ENCODE measurements at regions not wholly inside any gene's neighbourhood (a gene's known extent, or its start where the extent isn't known, plus 50 kb on each side); places are given as distances from the start of the nearest gene placed in this dataset.

DNA sequence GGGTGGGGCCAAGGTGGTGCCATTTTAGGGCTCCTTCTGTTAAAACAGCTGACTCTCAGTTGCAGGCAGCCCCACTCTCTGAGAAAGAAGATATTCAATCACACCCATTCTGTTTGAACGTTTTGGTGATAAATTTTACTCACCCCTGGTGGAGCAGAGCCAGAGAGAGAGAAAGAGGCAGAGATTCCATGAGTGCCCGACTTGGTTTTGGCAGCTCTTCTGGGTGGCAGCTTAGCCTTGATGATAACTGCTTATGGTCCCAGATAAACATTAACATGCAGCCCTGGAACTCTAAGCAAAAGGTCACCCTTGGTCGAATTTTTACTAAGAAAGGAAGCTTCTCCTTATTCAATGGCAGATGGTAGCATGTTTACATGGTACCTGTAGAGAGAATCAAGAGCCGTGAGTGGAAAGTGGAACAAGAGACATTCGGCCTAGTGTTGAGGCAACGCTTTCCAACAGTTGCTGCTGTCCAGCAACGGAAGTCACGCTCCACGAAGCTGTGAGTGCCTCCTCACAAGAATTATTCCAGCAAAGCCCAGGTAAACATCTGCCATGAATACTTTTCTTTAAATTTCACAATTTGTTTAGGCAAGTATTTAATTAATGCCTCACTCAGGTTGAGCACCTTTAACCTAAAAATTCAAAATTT is 530.6 kb upstream of the ROBO2 start:
- Histone ChIP-seq H3K27ac (ENCODE audit: low read depth in 2 of 2, low read length in 2 of 2) (no peak overlapping the region), H3K27me3 (ENCODE audit: control insufficient read depth, insufficient read depth, low read length) (no peaks in the 10 kb centered on the region), H3K4me3 (ENCODE audit: low read length in 3 of 3) (no peak overlapping the region), H3K9ac (ENCODE audit: low read length in 3 of 3) (no peak overlapping the region), H3K36me3 (ENCODE audit: control insufficient read depth in 2 of 3, insufficient read depth in 3 of 3, low read length in 3 of 3) (no peaks in the 10 kb centered on the region), H3K4me1 (ENCODE audit: control insufficient read depth in 2 of 3, insufficient read depth in 2 of 3, low read depth in 1 of 3, low read length in 3 of 3) (no peaks in the 10 kb centered on the region), H3K9me3 (ENCODE audit: control insufficient read depth in 2 of 3, insufficient read depth in 1 of 3, low read length in 3 of 3) (no peaks in the 10 kb centered on the region)
- FAIRE-seq (no peak), DNase-seq (no peak)
- TF ChIP-seq, protein P1, sequence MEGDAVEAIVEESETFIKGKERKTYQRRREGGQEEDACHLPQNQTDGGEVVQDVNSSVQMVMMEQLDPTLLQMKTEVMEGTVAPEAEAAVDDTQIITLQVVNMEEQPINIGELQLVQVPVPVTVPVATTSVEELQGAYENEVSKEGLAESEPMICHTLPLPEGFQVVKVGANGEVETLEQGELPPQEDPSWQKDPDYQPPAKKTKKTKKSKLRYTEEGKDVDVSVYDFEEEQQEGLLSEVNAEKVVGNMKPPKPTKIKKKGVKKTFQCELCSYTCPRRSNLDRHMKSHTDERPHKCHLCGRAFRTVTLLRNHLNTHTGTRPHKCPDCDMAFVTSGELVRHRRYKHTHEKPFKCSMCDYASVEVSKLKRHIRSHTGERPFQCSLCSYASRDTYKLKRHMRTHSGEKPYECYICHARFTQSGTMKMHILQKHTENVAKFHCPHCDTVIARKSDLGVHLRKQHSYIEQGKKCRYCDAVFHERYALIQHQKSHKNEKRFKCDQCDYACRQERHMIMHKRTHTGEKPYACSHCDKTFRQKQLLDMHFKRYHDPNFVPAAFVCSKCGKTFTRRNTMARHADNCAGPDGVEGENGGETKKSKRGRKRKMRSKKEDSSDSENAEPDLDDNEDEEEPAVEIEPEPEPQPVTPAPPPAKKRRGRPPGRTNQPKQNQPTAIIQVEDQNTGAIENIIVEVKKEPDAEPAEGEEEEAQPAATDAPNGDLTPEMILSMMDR (IDR thresholded peaks at IDR 0.05; ENCODE audit: borderline replicate concordance, extremely low read depth, insufficient read depth): no peak
- intact Hi-C loops (cut with DNase I): no loop called here

DNA sequence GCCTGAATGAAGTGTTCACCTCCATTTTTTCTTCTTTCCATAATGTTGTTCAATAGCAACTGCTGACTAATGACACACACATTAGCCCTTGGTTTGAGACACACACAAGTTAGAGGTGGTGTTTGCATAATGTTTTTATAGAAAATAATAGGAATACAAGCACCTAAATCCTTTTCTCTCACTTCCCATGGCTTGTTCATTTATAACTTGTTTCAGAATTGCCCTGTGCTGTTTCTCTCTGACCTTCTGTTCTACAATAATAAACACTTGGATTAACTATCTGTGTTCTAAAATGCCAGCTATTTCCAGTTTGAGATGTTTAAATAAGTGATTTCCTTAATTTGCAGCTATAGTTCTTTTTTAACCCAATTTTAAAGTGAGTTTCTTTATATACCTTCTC is 525.1 kb upstream of the ROBO2 start:
- intact Hi-C loops (cut with DNase I): no loop called here
- FAIRE-seq: no peak
- Histone ChIP-seq H3K36me3 (ENCODE audit: control insufficient read depth in 2 of 3, insufficient read depth in 3 of 3, low read length in 3 of 3) (no peaks in the 10 kb centered on the region), H3K9me3 (ENCODE audit: control insufficient read depth in 2 of 3, insufficient read depth in 1 of 3, low read length in 3 of 3) (no peaks in the 10 kb centered on the region), H3K4me1 (ENCODE audit: control insufficient read depth in 2 of 3, insufficient read depth in 2 of 3, low read depth in 1 of 3, low read length in 3 of 3) (no peaks in the 10 kb centered on the region), H3K4me3 (ENCODE audit: low read length in 3 of 3) (no peak overlapping the region), H3K9ac (ENCODE audit: low read length in 3 of 3) (no peak overlapping the region), H3K27me3 (ENCODE audit: control insufficient read depth, insufficient read depth, low read length) (no peaks in the 10 kb centered on the region), H3K27ac (ENCODE audit: low read depth in 2 of 2, low read length in 2 of 2) (no peak overlapping the region)
- TF ChIP-seq, protein P1 (IDR thresholded peaks at IDR 0.05; ENCODE audit: borderline replicate concordance, extremely low read depth, insufficient read depth): no peak
- DNase-seq: no peak

- TF ChIP-seq, protein P1 (IDR thresholded peaks at IDR 0.05; ENCODE audit: borderline replicate concordance, extremely low read depth, insufficient read depth): no peak
- DNase-seq (no peak), FAIRE-seq (no peak)
- Histone ChIP-seq H3K4me1 (ENCODE audit: control insufficient read depth in 2 of 3, insufficient read depth in 2 of 3, low read depth in 1 of 3, low read length in 3 of 3) (no peaks in the 10 kb centered on the region), H3K27ac (ENCODE audit: low read depth in 2 of 2, low read length in 2 of 2) (no peak overlapping the region), H3K27me3 (ENCODE audit: control insufficient read depth, insufficient read depth, low read length) (no peaks in the 10 kb centered on the region), H3K36me3 (ENCODE audit: control insufficient read depth in 2 of 3, insufficient read depth in 3 of 3, low read length in 3 of 3) (no peaks in the 10 kb centered on the region), H3K9ac (ENCODE audit: low read length in 3 of 3) (no peak overlapping the region), H3K9me3 (ENCODE audit: control insufficient read depth in 2 of 3, insufficient read depth in 1 of 3, low read length in 3 of 3) (no peaks in the 10 kb centered on the region), H3K4me3 (ENCODE audit: low read length in 3 of 3) (no peak overlapping the region)
- intact Hi-C loops (cut with DNase I): no loop called here
These were observed 516.6 kb upstream of the ROBO2 start for GRCh38 chr3:76523337-76523736.

- H3K27me3 ChIP-seq (ENCODE audit: control insufficient read depth, insufficient read depth, low read length): no peaks in the 10 kb centered on the region
- no peaks in the 10 kb centered on the region for H3K4me1 ChIP-seq (ENCODE audit: control insufficient read depth in 2 of 3, insufficient read depth in 2 of 3, low read depth in 1 of 3, low read length in 3 of 3)
- H3K9ac ChIP-seq (ENCODE audit: low read length in 3 of 3): no peak overlapping the region
- no peak for DNase-seq
- FAIRE-seq: no peak
- H3K4me3 ChIP-seq (ENCODE audit: low read length in 3 of 3): no peak overlapping the region
- H3K27ac ChIP-seq (ENCODE audit: low read depth in 2 of 2, low read length in 2 of 2): no peak overlapping the region
- intact Hi-C loops (cut with DNase I): no loop called here
- TF ChIP-seq, protein P1 (IDR thresholded peaks at IDR 0.05; ENCODE audit: borderline replicate concordance, extremely low read depth, insufficient read depth): no peak
- H3K36me3 ChIP-seq (ENCODE audit: control insufficient read depth in 2 of 3, insufficient read depth in 3 of 3, low read length in 3 of 3): no peaks in the 10 kb centered on the region
- H3K9me3 ChIP-seq (ENCODE audit: control insufficient read depth in 2 of 3, insufficient read depth in 1 of 3, low read length in 3 of 3): no peaks in the 10 kb centered on the region
These were observed 514.2 kb upstream of the ROBO2 start for GRCh38 chr3:76525726-76526125.
